HTR-8/SVneo (cell line): ENCODE measurements at regions not wholly inside any gene's neighbourhood (a gene's known extent, or its start where the extent isn't known, plus 50 kb on each side); places are given as distances from the start of the nearest gene placed in this dataset.

Source experiments
- DNase-seq: peaks from one replicate; pipeline ENCODE4 v3.0.0; 2011; ENCODE audit warnings: low spot score, mixed read lengths; ENCODE audit not compliant: insufficient read length
- FAIRE-seq: peaks from 2 replicates; lab custom pipeline; 2011; peaks lifted over from hg19 to GRCh38; lab: Jason Lieb, UNC

DNA sequence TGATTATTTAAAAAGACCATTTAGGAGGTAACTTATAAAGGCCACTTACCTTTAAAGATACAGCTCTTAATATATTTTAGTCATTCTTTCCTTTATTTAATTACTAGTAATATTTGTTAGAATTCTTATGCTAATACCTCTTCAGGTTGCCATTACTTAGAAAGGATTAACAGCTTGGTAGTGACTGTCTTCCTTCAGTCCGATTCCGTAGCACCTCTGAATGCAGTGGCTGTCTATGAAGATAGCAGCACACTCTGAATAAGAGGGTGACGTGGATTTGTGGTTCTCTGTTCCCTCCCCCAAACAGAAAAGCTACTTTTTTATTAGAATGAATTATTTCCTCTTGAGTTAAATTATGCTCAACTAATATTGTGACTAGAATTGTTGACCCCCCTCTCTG lies 92.6 kb upstream of the TENM3 start:
- no peak for FAIRE-seq
- DNase-seq: no peak

DNA sequence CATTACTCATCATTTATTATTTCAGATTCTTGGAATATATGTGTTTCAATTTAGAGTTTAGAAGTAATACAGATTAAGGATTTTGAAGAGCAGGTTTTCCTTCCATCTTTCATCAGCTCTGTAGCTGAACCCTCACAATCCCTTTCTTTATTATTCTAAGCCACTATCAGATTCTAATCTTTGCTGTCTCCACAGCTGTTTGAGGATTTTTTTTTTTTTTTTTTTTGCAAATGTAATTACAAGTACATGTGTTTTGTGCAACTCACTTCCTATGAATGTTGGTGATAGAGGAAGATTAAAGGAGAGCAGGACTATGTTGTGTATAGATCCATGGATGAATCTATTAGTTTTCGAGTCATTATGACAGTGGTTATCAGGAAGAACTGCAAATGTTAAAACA lies 87.4 kb upstream of the TENM3 start:
- FAIRE-seq: no peak

DNA sequence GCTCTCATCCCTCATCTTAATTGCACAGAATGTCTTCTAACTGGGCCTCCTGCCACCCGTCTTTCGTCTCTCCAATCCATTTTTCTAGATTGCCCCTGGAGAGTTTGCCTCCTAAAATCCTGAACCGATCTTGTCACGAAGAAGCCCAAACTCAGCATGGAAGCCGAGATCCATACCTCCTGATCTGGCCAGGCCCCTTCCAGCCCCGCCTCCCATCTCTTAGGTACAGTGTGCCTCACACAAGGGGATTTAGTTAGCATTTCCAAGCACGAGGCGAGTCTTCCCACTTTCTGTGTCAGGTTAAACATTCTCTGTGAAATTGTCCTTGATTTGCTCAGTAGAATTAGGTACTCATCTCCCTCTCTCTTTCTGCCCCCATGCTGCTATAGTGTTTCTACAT lies 80.0 kb upstream of the TENM3 start:
- DNase-seq (no peak), FAIRE-seq (no peak)

More for the DNA sequence above, 87.4 kb upstream of the TENM3 start:
- no peak for DNase-seq

DNA sequence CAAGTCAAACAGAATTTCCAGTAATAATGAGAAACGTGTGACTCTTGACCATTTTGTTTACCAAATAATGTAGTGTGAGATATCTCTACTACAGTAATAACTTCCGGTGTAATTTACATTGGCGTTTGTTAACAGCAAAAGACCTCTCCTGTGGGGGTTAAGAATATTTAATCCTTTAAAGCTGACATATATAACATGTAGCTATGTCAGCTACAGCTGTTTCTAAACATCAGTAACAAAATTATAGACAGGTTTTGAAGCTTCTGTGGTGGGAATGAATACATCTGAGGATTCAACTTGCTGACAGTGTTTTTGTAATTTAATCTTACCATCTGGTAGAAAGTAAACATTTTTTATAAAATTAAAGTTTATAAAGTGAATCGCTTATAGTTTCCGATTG lies 73.6 kb upstream of the TENM3 start:
- no peak for DNase-seq
- FAIRE-seq: no peak

DNA sequence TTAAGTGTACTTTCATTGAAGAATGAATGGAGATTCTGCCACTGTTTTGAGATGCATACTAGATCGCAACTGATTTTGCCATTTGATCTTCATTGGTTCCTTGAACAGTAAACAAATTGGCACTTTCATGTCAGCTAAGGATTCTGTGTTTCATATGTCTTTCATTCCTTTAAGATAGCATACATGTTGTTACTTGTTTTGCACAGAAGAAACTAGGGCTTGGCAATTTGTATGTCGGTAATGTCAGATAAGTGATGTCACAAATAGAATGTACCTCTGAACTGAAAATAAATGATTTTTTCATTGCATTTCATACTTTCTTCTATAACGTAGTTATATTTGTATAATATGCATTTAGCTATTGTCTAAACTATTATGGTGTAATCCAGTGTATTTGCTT lies 73.2 kb upstream of the TENM3 start:
- DNase-seq (no peak), FAIRE-seq (no peak)

DNA sequence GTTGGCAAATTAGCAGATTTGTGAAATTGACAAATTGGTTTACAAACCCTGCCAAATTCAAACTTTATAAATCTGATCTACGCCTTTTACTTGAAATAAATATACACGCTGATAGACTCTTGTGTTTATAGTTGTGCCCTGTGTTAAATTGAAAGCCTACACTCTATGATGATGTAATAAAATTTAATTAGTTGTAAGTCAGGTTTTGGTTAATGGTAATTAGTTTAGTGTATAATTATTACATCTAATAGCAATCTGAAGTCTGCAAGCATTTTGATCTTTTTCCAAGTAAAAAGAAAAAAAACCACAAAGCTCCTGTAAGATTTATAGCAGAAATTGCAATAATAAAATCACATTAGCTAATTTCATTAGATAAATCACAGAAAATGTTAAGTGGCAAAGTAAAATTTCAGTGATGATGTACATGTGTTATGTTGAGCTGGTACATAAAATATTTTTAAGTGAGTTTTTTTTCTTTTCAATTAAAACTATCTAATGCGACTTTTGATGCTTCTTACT lies 72.7 kb upstream of the TENM3 start:
- no peak for DNase-seq
- FAIRE-seq: no peak

DNA sequence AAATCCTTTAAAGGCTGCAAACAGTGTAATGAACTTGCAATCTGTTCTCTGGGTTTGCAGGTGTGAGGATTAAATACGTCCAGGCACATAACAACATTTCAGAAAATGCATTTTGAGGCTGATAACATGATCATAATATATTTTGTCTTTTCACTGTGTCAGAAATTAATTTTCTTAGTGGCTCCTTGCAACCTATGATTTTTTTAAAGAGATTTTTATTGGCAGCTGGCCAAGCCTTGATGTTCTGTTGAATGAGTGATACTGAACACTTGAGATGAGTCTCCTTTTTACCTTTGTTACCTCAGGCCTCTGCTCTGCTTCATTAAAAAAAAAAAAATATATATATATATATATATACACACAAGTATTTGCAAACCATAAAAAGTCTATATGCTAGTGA lies 68.2 kb upstream of the TENM3 start:
- FAIRE-seq (no peak), DNase-seq (no peak)

DNA sequence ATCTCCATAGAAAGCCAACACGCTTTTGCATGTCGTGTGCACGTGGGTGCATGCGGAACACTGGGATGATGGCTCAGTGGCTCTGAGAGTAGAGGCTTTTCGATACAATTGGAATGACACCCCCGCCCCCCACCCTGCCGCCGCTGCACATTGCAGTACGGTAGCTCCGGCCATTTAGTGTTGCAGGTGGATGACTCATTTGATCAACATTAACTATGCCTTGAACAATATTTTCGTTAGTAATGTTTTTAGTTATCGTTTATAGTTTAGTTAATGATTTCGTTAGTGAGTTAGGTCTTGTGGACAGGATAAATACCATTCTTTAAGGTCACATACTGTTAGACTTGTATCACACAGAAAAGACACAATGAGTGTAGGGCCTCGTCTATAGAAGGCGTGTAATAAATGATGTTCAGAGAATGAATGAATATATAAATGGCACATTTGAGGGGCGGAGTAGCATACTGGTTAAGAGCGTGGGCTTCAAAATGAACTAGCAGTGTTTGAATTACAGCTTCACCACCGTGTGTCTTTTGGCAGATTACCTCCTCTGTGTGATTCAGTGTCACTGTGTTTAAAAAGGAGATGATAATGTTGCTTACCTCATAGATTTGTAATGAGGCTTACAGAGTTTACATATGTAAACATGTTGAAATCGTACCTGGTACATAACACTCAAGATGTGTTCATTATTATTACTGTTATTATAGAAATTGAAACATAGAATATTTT lies 67.2 kb upstream of the TENM3 start:
- FAIRE-seq (peak; percentile 23), DNase-seq (no peak)

DNA sequence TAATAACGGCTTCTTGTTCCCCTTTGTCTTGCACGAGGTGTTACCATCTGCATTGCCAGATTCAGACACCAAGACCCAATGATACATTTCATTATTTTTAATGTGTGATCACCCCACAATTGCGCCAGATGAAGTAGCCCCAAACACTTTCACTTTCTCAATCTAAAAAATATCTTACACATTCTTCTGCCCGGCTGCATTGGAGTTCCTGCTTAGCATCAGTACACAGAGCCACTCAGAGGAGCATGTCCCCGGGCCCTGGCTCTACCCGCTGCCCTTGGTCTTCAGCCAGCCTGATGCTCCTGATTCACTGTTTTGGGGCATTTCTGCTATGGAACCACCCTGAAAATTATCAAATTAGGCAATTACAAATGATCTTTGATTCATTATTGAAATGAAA lies 66.0 kb upstream of the TENM3 start:
- DNase-seq (no peak), FAIRE-seq (no peak)

DNA sequence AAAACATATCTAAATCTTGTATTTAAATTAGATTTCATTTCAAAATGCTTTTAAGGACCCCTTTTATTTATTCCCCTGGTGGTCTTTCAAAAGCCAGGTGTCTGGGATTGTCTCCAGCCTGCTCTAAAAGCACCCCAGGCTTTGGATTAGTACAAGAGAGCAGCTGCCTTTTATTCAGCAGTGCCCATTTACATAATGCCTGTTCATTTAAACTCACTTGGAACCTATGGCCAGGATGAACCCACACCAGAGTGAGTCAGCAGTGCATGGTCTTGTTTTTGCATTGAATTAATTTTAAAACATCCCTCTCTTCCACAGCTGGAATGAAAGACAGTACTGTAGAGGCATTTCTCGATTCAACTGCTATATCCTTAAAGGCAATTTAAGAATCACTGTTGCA lies 64.1 kb upstream of the TENM3 start:
- FAIRE-seq (no peak), DNase-seq (no peak)

DNA sequence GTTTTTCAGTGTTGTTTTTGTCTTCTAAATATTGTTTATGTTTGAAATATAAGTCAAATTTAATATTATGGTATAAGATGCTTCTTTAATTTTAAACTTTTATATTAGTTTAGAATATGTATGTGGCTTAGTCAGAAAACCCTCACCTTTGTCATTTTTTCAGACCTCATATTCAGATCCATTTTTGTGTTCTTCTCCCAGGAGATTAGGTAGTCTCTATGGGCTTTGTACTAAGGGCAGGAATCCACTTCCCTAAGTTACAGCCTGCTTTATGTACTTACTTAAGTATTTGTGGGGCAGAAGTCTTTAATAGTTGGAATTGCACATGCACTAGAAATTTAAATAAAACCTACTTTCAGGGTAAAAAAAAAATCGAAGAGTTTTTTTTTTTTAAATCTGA lies 63.5 kb upstream of the TENM3 start:
- no peak for DNase-seq
- FAIRE-seq: no peak

DNA sequence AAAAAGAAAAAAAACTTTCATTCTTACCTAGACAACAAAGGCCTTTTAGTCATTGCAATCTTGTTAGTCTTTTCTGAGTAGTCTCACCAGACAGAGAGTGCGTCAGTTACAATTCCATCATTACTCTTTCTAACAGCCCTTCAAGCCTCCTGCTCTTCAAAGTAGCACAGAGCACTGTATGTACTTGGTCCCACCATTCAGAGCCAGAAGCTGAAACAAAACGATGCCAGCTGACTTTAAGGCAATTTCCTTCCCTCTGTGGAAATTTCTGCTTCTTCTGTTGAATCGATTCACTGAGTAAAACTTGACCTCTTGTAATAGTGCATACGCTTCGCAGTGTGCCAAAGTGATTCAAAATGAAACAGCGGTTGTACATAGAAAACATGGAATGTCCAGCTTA lies 57.7 kb upstream of the TENM3 start:
- no peak for FAIRE-seq
- no peak for DNase-seq

DNA sequence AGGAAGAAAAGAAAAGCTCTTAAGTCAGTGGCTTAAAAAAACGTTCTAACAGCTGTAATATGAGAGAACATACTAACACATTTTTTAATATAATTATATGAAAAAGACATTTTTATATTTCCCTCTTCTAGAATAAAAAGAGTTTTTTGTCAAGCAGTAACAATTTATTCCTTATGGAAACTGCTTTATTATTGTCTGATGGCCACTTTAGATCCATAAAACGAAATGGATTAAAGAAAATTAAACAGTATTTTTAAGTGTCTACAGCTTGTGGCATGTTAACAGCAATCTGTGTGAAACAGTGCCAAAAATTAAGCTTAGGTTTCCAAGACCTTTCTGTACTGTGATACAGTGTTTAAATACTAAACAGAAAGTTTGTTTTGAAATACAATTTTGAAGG lies 55.5 kb upstream of the TENM3 start:
- FAIRE-seq (no peak), DNase-seq (no peak)

DNA sequence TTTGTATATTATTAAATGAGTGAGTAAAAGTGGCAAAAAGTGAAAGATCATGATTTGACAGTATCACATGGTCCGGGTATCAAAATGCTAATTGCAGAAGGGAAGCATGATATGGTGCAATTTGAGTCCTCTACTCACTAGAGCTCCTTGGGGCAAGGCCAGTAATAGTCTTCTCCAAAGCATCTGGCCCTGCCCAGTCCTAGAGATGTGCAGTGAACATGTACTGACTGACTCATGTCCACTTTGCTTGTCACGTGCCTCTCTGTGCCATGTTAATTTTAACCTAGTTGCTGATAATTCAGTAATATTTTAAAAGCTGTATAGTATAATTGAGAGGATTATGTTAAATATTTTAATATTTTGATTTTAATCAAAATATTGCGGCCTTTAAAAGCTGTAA lies 54.6 kb upstream of the TENM3 start:
- DNase-seq (no peak), FAIRE-seq (peak; percentile 84)

DNA sequence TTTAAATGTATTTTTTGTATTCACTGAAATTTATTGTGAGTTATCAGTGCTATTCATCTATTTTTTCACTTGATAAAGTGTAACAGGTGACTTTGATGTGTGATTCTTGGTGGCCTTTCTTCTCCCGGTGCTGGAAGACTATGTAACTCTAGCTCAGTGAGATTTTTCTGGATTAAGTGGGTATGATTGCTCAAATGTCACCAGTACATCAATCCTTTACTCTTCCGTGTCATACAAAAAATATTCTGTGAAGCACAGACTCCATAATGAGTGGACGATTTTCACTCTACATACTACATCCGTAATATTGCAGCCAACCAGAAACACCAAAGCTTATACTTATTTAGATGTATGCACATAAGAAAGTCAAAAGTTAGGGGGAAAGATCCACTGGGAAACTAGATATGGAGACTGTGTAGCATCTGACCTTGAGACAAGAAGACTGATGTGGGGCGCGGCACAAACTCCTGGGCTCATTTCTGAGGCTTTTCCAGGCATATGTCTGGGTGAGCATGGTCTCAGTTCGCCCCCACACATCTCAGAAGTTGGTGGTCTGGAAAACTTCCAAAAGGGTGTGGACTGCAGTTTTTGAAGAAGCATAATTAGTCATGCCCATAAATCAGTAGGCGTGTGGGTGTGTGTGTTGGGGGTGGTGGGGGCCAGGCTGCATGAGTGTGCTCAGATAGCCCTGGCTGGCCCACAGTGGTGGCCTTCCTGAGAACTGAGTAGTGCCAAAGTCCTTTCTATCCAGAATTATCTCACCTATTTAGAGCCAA lies 53.9 kb upstream of the TENM3 start:
- DNase-seq (peak; percentile 68), FAIRE-seq (peak; percentile 96)

DNA sequence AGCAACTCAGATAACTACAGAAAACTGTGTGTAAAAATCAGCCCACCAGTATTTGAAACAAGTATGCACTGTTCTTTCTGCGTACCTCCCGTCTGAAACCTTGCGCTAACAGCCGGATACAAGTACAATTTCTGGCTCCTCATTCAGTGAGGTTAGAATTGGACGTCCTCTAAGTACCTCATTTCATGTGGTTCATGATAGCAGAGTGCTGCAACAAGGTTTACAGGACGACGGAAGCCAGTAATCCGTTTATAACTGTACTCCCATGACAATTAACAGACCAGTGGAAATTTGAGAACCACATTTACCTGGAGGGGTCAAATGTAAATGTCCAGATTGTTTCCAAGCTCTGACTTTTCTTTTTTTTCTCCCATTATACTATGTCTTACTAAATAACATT lies 52.9 kb upstream of the TENM3 start:
- FAIRE-seq: no peak
- no peak for DNase-seq

DNA sequence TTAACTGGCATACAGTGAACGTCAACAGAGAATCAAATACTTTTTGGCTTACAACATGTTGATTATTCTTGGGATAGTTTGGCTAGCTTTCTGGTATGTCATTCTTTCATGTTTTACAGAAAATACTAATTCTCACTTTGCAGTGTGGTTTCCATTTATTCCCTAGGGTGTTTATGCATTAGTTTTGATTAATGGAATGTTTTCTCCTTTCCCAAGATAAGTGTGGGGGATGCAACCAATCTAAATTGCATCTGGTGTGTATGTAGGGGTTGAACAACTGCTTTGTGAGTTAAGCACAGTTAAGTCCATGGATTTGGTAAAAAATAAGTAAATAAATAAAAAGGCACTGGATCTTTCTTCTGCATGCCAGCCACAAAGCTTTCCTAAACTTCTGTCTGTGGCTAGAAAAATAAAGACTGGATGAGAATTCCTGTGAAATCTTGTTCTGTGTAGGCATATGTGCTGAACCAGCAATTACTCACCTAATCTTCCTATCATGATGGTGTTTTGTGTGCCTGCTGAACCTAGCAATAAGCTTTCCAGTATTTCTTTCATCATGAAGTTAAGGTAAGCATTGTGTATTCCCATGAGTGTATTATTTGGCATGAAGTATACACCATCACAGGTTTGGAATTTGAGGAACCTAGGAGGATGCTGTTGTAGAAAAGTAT lies 50.6 kb upstream of the TENM3 start:
- DNase-seq (no peak), FAIRE-seq (peak; percentile 67)

DNA sequence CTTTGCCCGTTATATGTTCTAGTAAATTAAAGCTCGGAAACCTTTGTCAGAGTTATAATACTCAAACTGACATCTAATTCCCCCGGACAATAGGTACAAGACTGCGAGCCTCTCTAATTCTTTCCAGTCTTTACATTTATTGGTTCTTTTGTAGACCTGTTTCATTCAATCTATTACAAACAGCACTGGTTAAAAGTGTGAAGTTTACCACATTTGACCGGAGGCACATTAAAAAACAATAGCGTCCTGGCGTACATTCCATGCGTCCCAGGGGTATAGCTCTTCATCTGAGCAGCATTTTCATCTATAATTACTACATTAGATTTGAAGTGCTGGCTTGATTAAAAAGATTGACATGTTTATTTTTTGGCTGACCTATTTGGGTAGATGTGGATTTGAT lies 49.9 kb upstream of the TENM3 start:
- DNase-seq (no peak), FAIRE-seq (no peak)
